ENCODE measurements at regions not wholly inside any gene's neighbourhood (a gene's known extent, or its start where the extent isn't known, plus 50 kb on each side); places are given as distances from the start of the nearest gene placed in this dataset.

DNA sequence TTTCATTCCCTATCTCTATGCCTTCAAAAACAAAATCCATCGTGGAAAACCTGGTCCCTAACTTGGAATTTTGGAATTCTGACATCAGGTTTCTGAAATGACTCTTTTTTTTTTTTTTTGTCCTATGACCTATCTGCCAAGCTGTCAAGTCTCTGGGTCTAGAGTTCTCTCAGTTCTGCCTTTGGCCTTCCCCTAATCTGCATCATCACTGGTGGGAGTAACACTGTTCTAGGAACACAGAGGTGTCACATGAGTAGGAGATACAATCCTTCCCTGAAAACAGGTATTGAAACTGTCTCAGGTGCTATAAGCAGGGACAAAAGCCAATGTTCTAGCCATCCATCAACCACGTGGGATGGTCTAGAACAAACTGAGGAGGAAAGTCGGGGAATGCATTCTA is 142.0 kb upstream of the ATP1B1 start:
- CTCF ChIA-PET: no interaction called here
- TF ChIP-seq EZH2 (IDR thresholded peaks at IDR 0.05; ENCODE audit: borderline replicate concordance, low read depth, low read length, poor library complexity, severe bottlenecking): no peak
- TF ChIP-seq, protein P1, sequence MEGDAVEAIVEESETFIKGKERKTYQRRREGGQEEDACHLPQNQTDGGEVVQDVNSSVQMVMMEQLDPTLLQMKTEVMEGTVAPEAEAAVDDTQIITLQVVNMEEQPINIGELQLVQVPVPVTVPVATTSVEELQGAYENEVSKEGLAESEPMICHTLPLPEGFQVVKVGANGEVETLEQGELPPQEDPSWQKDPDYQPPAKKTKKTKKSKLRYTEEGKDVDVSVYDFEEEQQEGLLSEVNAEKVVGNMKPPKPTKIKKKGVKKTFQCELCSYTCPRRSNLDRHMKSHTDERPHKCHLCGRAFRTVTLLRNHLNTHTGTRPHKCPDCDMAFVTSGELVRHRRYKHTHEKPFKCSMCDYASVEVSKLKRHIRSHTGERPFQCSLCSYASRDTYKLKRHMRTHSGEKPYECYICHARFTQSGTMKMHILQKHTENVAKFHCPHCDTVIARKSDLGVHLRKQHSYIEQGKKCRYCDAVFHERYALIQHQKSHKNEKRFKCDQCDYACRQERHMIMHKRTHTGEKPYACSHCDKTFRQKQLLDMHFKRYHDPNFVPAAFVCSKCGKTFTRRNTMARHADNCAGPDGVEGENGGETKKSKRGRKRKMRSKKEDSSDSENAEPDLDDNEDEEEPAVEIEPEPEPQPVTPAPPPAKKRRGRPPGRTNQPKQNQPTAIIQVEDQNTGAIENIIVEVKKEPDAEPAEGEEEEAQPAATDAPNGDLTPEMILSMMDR (conservative IDR thresholded peaks at IDR 0.05; ENCODE audit: low read depth, low read length): no peak
- BruUV-seq (replicated peaks): no TSS peak

GRCh38 chr1:168966217-168966616 is 140.3 kb upstream of the ATP1B1 start:
- BruUV-seq (replicated peaks): no TSS peak
- no peaks in the 10 kb centered on the region for H3K9me3 ChIP-seq (ENCODE audit: low read depth, low read length, poor library complexity, severe bottlenecking)
- H3K4me3 ChIP-seq (ENCODE audit: low read depth, low read length, poor library complexity, severe bottlenecking): no peak overlapping the region
- no peaks in the 10 kb centered on the region for H3K36me3 ChIP-seq (ENCODE audit: insufficient read depth, low read length, poor library complexity, severe bottlenecking)
- POLR2A ChIA-PET (ENCODE audit: low non-redundant PET): no interaction called here
- TF ChIP-seq, protein P1 (conservative IDR thresholded peaks at IDR 0.05; ENCODE audit: low read depth, low read length): no peak
- no peak for TF ChIP-seq EZH2 (IDR thresholded peaks at IDR 0.05; ENCODE audit: borderline replicate concordance, low read depth, low read length, poor library complexity, severe bottlenecking)
- DNase-seq (ENCODE audit: low spot score): no peak
- H3K4me1 ChIP-seq (ENCODE audit: insufficient read depth, low read length, poor library complexity, severe bottlenecking): no peaks in the 10 kb centered on the region
- intact Hi-C loops (cut with micrococcal nuclease; ENCODE audit: unreplicated experiment): no loop called here
- no peaks in the 10 kb centered on the region for H3K27me3 ChIP-seq (replicated peaks; ENCODE audit: insufficient read depth, low read depth, low read length, poor library complexity)
- no peak overlapping the region for H3K27ac ChIP-seq (ENCODE audit: low read depth, low read length, poor library complexity, severe bottlenecking)
- CTCF ChIA-PET: no interaction called here

More for the DNA sequence above, 142.0 kb upstream of the ATP1B1 start:
- Histone ChIP-seq H3K27ac (ENCODE audit: low read depth, low read length, poor library complexity, severe bottlenecking) (no peak overlapping the region), H3K36me3 (ENCODE audit: insufficient read depth, low read length, poor library complexity, severe bottlenecking) (no peaks in the 10 kb centered on the region), H3K4me1 (ENCODE audit: insufficient read depth, low read length, poor library complexity, severe bottlenecking) (no peaks in the 10 kb centered on the region), H3K27me3 (replicated peaks; ENCODE audit: insufficient read depth, low read depth, low read length, poor library complexity) (no peaks in the 10 kb centered on the region), H3K9me3 (ENCODE audit: low read depth, low read length, poor library complexity, severe bottlenecking) (no peaks in the 10 kb centered on the region), H3K4me3 (ENCODE audit: low read depth, low read length, poor library complexity, severe bottlenecking) (no peak overlapping the region)
- DNase-seq (ENCODE audit: low spot score): no peak
- POLR2A ChIA-PET (ENCODE audit: low non-redundant PET): no interaction called here
- intact Hi-C loops (cut with micrococcal nuclease; ENCODE audit: unreplicated experiment): no loop called here

GRCh38 chr1:168966636-168967035 is 139.9 kb upstream of the ATP1B1 start:
- no peak for DNase-seq (ENCODE audit: low spot score)
- POLR2A ChIA-PET (ENCODE audit: low non-redundant PET): no interaction called here

More at GRCh38 chr1:168966636-168967035, 139.9 kb upstream of the ATP1B1 start:
- no peaks in the 10 kb centered on the region for H3K4me1 ChIP-seq (ENCODE audit: insufficient read depth, low read length, poor library complexity, severe bottlenecking)
- CTCF ChIA-PET: no interaction called here
- no peaks in the 10 kb centered on the region for H3K36me3 ChIP-seq (ENCODE audit: insufficient read depth, low read length, poor library complexity, severe bottlenecking)
- H3K9me3 ChIP-seq (ENCODE audit: low read depth, low read length, poor library complexity, severe bottlenecking): no peaks in the 10 kb centered on the region
- no peak overlapping the region for H3K4me3 ChIP-seq (ENCODE audit: low read depth, low read length, poor library complexity, severe bottlenecking)
- intact Hi-C loops (cut with micrococcal nuclease; ENCODE audit: unreplicated experiment): no loop called here
- no TSS peak for BruUV-seq (replicated peaks)
- H3K27ac ChIP-seq (ENCODE audit: low read depth, low read length, poor library complexity, severe bottlenecking): no peak overlapping the region
- TF ChIP-seq EZH2 (IDR thresholded peaks at IDR 0.05; ENCODE audit: borderline replicate concordance, low read depth, low read length, poor library complexity, severe bottlenecking): no peak
- TF ChIP-seq, protein P1 (conservative IDR thresholded peaks at IDR 0.05; ENCODE audit: low read depth, low read length): no peak
- no peaks in the 10 kb centered on the region for H3K27me3 ChIP-seq (replicated peaks; ENCODE audit: insufficient read depth, low read depth, low read length, poor library complexity)
